Thymus (tissue), 11 donors: ENCODE measurements at regions not wholly inside any gene's neighbourhood (a gene's known extent, or its start where the extent isn't known, plus 50 kb on each side); places are given as distances from the start of the nearest gene placed in this dataset.

Experiments used
- DNase-seq, 9 donors: peaks; one replicate each; pipeline ENCODE4 v3.0.0-alpha.2; 2013; ENCODE audit warnings: low spot score in 9 of 9, low read depth in 6 of 9, missing footprints in 1 of 9
- H3K27ac ChIP-seq, 2 donors: one replicate each; pipeline ENCODE4 v1.5.1; 2013; ENCODE audit warnings: control low read depth in 1 of 2, low read depth in 1 of 2, low read length in 1 of 2, mild to moderate bottlenecking in 1 of 2, moderate library complexity in 1 of 2
- H3K27me3 ChIP-seq, 2 donors: one replicate each; pipeline ENCODE4 v1.5.1; 2013; ENCODE audit warnings: low read length in 1 of 2; ENCODE audit not compliant: control insufficient read depth in 2 of 2, insufficient read depth in 1 of 2
- H3K36me3 ChIP-seq, 2 donors: one replicate each; pipeline ENCODE4 v1.5.1; 2013; ENCODE audit warnings: low read length in 1 of 2, mild to moderate bottlenecking in 1 of 2, moderate library complexity in 1 of 2; ENCODE audit not compliant: control insufficient read depth in 2 of 2, insufficient read depth in 2 of 2
- H3K4me1 ChIP-seq, 2 donors: one replicate each; pipeline ENCODE4 v1.5.1; 2013; ENCODE audit warnings: low read length in 2 of 2; ENCODE audit not compliant: control insufficient read depth in 2 of 2, insufficient read depth in 2 of 2
- H3K4me3 ChIP-seq, 2 donors: one replicate each; pipeline ENCODE4 v1.5.1; 2013; ENCODE audit warnings: low read length in 2 of 2, control low read depth in 1 of 2, mild to moderate bottlenecking in 1 of 2
- H3K9me3 ChIP-seq, 2 donors: one replicate each; pipeline ENCODE4 v1.5.1; 2013; ENCODE audit warnings: low read length in 1 of 2, mild to moderate bottlenecking in 1 of 2; ENCODE audit not compliant: control insufficient read depth in 2 of 2, insufficient read depth in 1 of 2
- WGBS: extraction: QIAGEN DNeasy Blood & Tissue Kit; methylation state at CpG from one replicate; pipeline ENCODE4 v1.1.7; 2013; 5-methylcytosine and 5-hydroxymethylcytosine counted together
- donor health status: healthy.

DNA sequence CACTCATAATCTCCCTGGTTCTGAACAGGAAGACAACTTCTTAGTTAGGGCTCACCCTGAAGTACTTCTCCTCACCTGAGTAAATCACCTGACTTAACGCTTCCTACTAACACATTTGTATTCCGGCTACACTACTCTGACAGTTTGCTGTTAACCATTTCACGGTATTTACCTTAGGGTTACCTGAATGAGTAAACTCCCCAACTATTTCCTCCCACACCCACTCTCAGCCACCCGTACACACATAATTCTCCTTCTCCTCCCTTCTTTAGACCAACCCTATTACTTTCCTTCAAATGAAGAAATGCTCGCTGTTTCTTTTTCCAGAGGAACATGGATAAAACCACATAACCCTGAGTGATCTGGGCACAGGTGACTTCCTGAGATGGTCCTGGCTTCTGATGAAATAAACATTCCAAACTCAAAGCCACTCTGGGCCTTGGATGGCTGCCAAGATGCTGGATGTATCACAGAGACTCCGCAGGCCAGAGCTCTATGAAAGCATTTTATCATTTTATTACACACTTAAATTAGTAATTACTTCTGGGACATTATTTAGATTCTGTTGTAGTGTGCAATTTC is 183.6 kb upstream of the ATP11B start:
- Histone ChIP-seq H3K27ac (no peak overlapping the region), H3K27me3 (no peaks in the 10 kb centered on the region), H3K9me3 (no peaks in the 10 kb centered on the region), H3K4me3 (no peak overlapping the region), H3K4me1 (no peaks in the 10 kb centered on the region), H3K36me3 (no peaks in the 10 kb centered on the region)
- 93% methylated on average over 6 of the region's 6 CpGs for WGBS
- no peak for DNase-seq

DNA sequence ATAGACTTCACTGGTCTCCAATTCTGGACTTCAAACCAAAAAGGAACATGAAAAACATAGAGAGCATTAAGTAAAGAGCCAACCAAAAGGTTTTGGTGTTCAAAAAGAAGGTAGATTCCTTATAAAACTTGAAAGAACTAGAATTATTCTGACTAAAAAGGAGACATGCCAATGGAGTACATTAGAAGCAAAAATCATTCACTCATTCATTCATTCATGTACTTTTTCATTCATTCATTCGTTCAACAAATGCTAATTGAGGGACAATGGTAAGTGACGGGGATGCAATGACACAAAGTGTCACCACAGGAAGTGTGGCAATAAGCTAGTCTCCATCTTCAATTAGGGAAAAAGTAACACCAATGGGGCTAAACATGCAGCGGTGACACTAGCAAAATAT is 181.0 kb upstream of the ATP11B start:
- WGBS, result 93% methylated on average over 3 of the region's 3 CpGs
- Histone ChIP-seq H3K27me3 (no peaks in the 10 kb centered on the region), H3K27ac (no peak overlapping the region), H3K9me3 (no peaks in the 10 kb centered on the region), H3K4me3 (no peak overlapping the region), H3K36me3 (no peaks in the 10 kb centered on the region), H3K4me1 (no peaks in the 10 kb centered on the region)
- no peak for DNase-seq

DNA sequence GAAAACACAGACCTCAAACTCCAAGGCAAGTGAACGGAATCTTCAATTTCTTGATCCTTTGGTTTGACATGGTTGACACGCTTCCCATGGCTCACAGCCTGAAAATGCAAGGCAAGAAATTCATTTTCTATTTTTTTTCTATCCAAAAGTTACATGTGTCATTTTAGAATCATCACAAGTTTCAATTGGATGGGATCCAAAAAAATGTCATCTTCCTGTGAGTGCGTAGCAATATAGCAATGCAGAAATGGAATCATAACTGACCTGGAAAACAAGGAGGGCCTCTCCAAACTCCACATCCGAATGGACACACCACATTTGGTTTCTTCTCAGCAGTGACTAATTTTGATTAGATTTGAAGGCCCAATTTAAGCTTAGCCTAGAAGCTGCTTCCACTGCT is 175.8 kb upstream of the ATP11B start:
- WGBS, result 94% methylated on average over 4 of the region's 4 CpGs
- no peaks in the 10 kb centered on the region for H3K4me1 ChIP-seq
- H3K9me3 ChIP-seq, result no peaks in the 10 kb centered on the region
- no peak for DNase-seq
- H3K27me3 ChIP-seq, result no peaks in the 10 kb centered on the region
- H3K27ac ChIP-seq, result no peak overlapping the region
- no peak overlapping the region for H3K4me3 ChIP-seq
- H3K36me3 ChIP-seq, result no peaks in the 10 kb centered on the region

DNA sequence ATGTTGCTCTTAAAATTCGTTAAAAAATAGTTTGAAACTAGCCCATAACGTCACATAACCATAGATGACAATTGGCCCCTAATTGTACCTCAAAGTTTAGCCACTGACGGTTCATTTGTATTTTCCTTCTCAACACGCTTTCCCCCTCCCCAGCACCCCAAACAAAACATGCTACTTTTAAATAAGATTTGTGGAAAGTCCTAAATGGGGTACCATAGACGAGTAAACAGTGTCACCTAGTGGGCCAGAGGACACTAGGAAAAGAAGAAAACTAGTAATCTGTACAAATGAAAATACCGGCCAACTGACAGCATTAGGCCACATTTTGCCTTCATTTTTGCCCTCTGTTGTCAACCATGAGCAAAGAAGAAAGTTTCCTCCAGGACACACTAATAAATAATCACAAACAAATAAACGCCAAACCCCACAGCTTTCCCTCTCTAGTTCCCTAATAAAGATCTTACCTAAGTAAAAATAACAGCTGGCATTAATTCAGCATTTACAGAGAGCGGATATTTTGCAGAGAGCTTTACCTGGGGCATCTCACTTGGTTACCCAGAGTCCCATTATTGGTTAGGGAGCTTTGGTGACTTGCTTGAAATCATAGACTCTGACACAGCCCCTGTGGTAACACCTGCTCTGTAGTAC is 175.1 kb upstream of the ATP11B start:
- Histone ChIP-seq H3K9me3 (no peaks in the 10 kb centered on the region), H3K4me3 (no peak overlapping the region), H3K36me3 (no peaks in the 10 kb centered on the region), H3K4me1 (no peaks in the 10 kb centered on the region), H3K27me3 (no peaks in the 10 kb centered on the region), H3K27ac (no peak overlapping the region)
- WGBS, result 63% methylated on average over 8 of the region's 8 CpGs
- DNase-seq, result no peak

DNA sequence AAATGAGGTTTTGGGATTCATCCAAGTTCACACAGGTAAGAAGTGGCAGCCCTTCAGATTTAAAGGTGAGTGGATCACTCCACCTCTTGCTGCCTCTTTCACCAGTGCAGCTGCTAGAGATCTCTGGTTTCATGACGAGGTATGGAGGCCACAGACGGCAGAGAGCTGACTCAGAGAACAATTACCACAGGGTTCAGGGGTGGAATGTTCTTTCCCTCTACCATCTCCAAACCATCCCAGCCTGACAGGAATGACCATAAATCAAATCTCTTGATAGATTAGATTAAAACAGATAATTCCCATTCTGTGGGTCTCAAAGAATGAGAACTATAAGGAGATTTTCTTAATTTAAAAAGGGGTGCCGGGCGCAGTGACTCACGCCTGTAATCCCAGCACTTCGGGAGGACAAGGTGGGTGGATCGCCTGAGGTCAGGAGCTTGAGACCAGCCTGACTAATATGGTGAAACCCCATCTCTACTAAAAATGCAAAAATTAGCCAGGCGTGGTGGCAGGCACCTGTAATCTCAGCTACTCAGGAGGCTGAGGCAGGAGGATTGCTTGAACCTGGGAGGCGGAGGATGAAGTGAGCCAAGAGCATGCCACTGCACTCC is 174.2 kb upstream of the ATP11B start:
- H3K4me3 ChIP-seq, result no peak overlapping the region
- no peak overlapping the region for H3K27ac ChIP-seq
- no peaks in the 10 kb centered on the region for H3K36me3 ChIP-seq
- H3K4me1 ChIP-seq, result no peaks in the 10 kb centered on the region
- H3K9me3 ChIP-seq, result no peaks in the 10 kb centered on the region
- WGBS, result 94% methylated on average over 9 of the region's 9 CpGs
- no peak for DNase-seq
- no peaks in the 10 kb centered on the region for H3K27me3 ChIP-seq

DNA sequence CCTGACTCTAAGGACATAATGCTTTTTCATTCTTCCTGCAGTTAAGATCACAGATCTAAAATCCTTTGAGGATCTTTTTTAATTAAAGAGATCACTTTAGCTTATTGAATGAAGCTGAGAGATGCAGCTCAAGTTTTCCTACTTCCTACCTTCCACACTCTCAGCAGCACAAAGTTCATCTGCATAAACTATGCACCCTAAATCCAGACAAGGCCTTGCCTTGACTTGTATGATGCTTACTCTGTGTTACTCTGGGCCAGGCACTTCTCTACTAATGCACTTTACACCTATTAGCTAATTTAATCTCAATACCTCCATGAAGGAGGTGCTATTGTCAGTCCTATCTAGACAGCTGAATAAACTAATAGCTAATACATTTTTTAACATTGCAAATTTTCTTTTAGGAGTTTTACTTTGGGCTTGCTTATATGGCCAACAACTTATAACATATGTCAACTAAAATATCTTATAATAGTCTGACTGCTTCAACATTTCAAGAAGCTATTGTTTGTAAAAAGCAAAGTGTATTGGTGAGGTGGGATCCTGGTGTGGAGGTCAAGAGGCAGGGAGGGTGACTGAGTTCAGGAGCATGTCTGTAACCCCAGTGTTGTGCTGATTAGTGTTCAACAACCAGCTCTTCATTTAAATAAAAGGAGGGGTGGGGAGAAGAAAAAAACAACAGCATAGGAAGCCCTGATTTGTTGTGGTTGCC is 172.4 kb upstream of the ATP11B start:
- no peak overlapping the region for H3K27ac ChIP-seq
- no peaks in the 10 kb centered on the region for H3K4me1 ChIP-seq
- H3K36me3 ChIP-seq, result no peaks in the 10 kb centered on the region
- no peaks in the 10 kb centered on the region for H3K9me3 ChIP-seq
- no peak for DNase-seq
- H3K4me3 ChIP-seq, result no peak overlapping the region
- no peaks in the 10 kb centered on the region for H3K27me3 ChIP-seq

DNA sequence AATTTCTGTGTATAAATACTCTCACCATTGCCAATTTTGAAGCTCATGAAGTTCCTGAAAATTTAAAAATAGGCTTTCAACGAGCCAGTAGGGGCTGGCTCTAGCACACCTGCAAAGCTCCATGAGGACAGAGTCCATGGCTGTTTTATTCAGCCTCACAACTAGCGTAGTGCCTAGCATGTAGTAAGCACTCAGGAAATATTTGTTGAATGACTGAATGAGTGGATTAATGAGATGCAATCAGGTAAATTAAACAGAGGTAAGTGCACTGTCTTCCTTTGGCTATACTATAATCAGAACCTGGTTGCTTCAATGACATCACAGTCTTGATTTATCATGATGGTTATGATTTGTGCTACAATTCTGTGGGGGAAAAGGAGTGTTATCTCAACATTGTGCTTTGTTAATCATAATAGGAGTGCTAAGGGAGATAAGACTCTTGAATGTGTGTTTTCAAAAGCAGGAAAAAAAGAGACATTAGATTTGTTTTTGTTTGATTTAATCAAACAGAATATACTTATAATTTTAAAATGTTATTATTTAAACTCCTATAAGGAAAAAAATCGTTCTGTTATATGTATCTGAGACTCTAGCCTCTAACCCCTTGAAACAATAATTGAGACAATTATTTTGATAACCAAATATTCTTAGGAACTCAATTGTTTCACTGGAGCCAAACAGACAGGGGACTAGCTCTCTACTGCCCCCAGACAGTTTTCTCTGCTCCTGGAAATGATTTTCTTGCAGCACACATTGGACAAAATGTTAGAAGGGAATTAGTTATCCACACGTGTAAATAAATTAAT is 171.7 kb upstream of the ATP11B start:
- DNase-seq, result no peak
- Histone ChIP-seq H3K4me3 (no peak overlapping the region), H3K36me3 (no peaks in the 10 kb centered on the region), H3K27ac (no peak overlapping the region), H3K4me1 (no peaks in the 10 kb centered on the region), H3K9me3 (no peaks in the 10 kb centered on the region), H3K27me3 (no peaks in the 10 kb centered on the region)
- 43% methylated on average over 4 of the region's 4 CpGs for WGBS

GRCh38 chr3:182622241-182622545 is 171.1 kb upstream of the ATP11B start:
- Histone ChIP-seq H3K27ac (no peak overlapping the region), H3K27me3 (no peaks in the 10 kb centered on the region), H3K4me1 (no peaks in the 10 kb centered on the region), H3K4me3 (no peak overlapping the region), H3K36me3 (no peaks in the 10 kb centered on the region), H3K9me3 (no peaks in the 10 kb centered on the region)
- no peak for DNase-seq
